Endodermal cell (in vitro differentiated cells): ENCODE measurements at regions not wholly inside any gene's neighbourhood (a gene's known extent, or its start where the extent isn't known, plus 50 kb on each side); places are given as distances from the start of the nearest gene placed in this dataset.

Experiments used
- DNase-seq: peaks from one replicate; pipeline ENCODE4 v3.0.0-alpha.2; 2017
- H3K27ac ChIP-seq: 2 replicates; pipeline ENCODE4 v1.5.1; 2013; ENCODE audit warnings: mild to moderate bottlenecking, low read depth, low read length, moderate library complexity
- H3K27me3 ChIP-seq: 2 replicates; pipeline ENCODE4 v1.6.1; 2013; ENCODE audit warnings: mild to moderate bottlenecking, low read length, moderate library complexity; ENCODE audit not compliant: insufficient read depth, control insufficient read depth, poor library complexity, severe bottlenecking
- H3K36me3 ChIP-seq: 2 replicates; pipeline ENCODE4 v1.7.0; 2013; ENCODE audit warnings: mild to moderate bottlenecking, low read length, moderate library complexity; ENCODE audit not compliant: control insufficient read depth, insufficient read depth
- H3K4me1 ChIP-seq: one replicate; pipeline ENCODE4 v1.7.0; 2013; ENCODE audit warnings: low read length; ENCODE audit not compliant: control insufficient read depth, insufficient read depth
- H3K4me3 ChIP-seq: 2 replicates; pipeline ENCODE4 v1.5.1; 2013; ENCODE audit warnings: mild to moderate bottlenecking, low read length, moderate library complexity
- H3K9ac ChIP-seq: 2 replicates; pipeline ENCODE4 v1.6.1; 2013; ENCODE audit warnings: mild to moderate bottlenecking, low read length, moderate library complexity; ENCODE audit not compliant: poor library complexity, severe bottlenecking; ENCODE audit errors: extremely low read depth
- H3K9me3 ChIP-seq: 2 replicates; pipeline ENCODE4 v1.6.1; 2013; ENCODE audit warnings: mild to moderate bottlenecking, low read length, moderate library complexity; ENCODE audit not compliant: control insufficient read depth
- H3K27ac Mint-ChIP-seq: 2 replicates; pipeline ENCODE4 v1.8.0; 2020; ENCODE audit warnings: mixed read lengths
- H3K27me3 Mint-ChIP-seq: 2 replicates; pipeline ENCODE4 v1.8.0; 2021; ENCODE audit warnings: mild to moderate bottlenecking, mixed read lengths; ENCODE audit not compliant: insufficient read depth
- H3K36me3 Mint-ChIP-seq: 2 replicates; pipeline ENCODE4 v1.8.0; 2020; ENCODE audit warnings: low read depth, mixed read lengths
- H3K4me1 Mint-ChIP-seq: 2 replicates; pipeline ENCODE4 v1.8.0; 2020; ENCODE audit warnings: mixed read lengths
- H3K4me3 Mint-ChIP-seq: 2 replicates; pipeline ENCODE4 v1.8.0; 2020; ENCODE audit warnings: mild to moderate bottlenecking, moderate library complexity, mixed read lengths
- H3K9me3 Mint-ChIP-seq: 2 replicates; pipeline ENCODE4 v1.8.0; 2020; ENCODE audit warnings: mild to moderate bottlenecking, mixed read lengths
- CTCF ChIP-seq: fragments of 200-600 bp; sonication (generic); conservative IDR thresholded peaks from 2 replicates; pipeline ENCODE4 v1.5.0; 2021; ENCODE audit warnings: antibody characterized with exemption, mild to moderate bottlenecking
- WGBS, 2 experiments: methylation state at CpG; one replicate each; pipeline versions ENCODE4 v1.1.5 to v1.1.7; 2013; ENCODE audit warnings: missing lambda C conversion rate in 2 of 2, mixed read lengths in 1 of 2; ENCODE audit not compliant: insufficient coverage in 1 of 2, insufficient read length in 1 of 2; 5-methylcytosine and 5-hydroxymethylcytosine counted together

GRCh38 chr4:182994171-182994570, 77.0 kb upstream of the DCTD start:
- no peak for DNase-seq
- Histone ChIP-seq H3K9ac (no peak overlapping the region), H3K27me3 (no peaks in the 10 kb centered on the region), H3K4me1 (no peaks in the 10 kb centered on the region), H3K36me3 (no peaks in the 10 kb centered on the region), H3K9me3 (peaks cover 14% of the 10 kb centered on the region), H3K4me3 (no peak overlapping the region), H3K27ac (no peak overlapping the region)
- Mint-ChIP-seq H3K36me3 (no peaks in the 10 kb centered on the region), H3K9me3 (peaks cover 7% of the 10 kb centered on the region), H3K4me3 (no peak overlapping the region), H3K4me1 (no peaks in the 10 kb centered on the region), H3K27ac (no peak overlapping the region), H3K27me3 (no peaks in the 10 kb centered on the region)
- WGBS, 2 experiments = 91% methylated on average over 1 of the region's 1 CpG; no CpG with 5 or more reads in 1 of the 2 experiments
- TF ChIP-seq CTCF = no peak

- no peak for DNase-seq
- no peak overlapping the region for H3K27ac ChIP-seq
- WGBS, 2 experiments = 92 to 100% methylated on average over 1 to 8 of the region's 8 CpGs
These were observed 61.1 kb upstream of the DCTD start for GRCh38 chr4:182978152-182978827.

GRCh38 chr4:182975806-182976205, 58.6 kb upstream of the DCTD start:
- no peaks in the 10 kb centered on the region for H3K9me3 Mint-ChIP-seq
- no peak overlapping the region for H3K4me3 ChIP-seq
- no peak overlapping the region for H3K27ac Mint-ChIP-seq
- H3K27me3 Mint-ChIP-seq = peaks cover 2% of the 10 kb centered on the region
- no peaks in the 10 kb centered on the region for H3K36me3 ChIP-seq
- no peaks in the 10 kb centered on the region for H3K27me3 ChIP-seq
- no peaks in the 10 kb centered on the region for H3K4me1 ChIP-seq
- no peaks in the 10 kb centered on the region for H3K4me1 Mint-ChIP-seq
- no peak overlapping the region for H3K4me3 Mint-ChIP-seq
- TF ChIP-seq CTCF = no peak
- H3K36me3 Mint-ChIP-seq = no peaks in the 10 kb centered on the region
- H3K9ac ChIP-seq = no peak overlapping the region
- DNase-seq = no peak
- 82 to 84% methylated on average over 2 to 3 of the region's 3 CpGs for WGBS, 2 experiments
- H3K27ac ChIP-seq = no peak overlapping the region
- no peaks in the 10 kb centered on the region for H3K9me3 ChIP-seq

More at GRCh38 chr4:182978152-182978827, 61.1 kb upstream of the DCTD start:
- peaks cover 2% of the 10 kb centered on the region for H3K27me3 Mint-ChIP-seq
- Histone ChIP-seq H3K36me3 (no peaks in the 10 kb centered on the region), H3K27me3 (no peaks in the 10 kb centered on the region), H3K4me3 (no peak overlapping the region), H3K9me3 (no peaks in the 10 kb centered on the region), H3K4me1 (no peaks in the 10 kb centered on the region), H3K9ac (no peak overlapping the region)
- no peaks in the 10 kb centered on the region for H3K4me1 Mint-ChIP-seq
- H3K9me3 Mint-ChIP-seq = no peaks in the 10 kb centered on the region
- no peak for TF ChIP-seq CTCF
- H3K4me3 Mint-ChIP-seq = no peak overlapping the region
- H3K27ac Mint-ChIP-seq = no peak overlapping the region
- no peaks in the 10 kb centered on the region for H3K36me3 Mint-ChIP-seq
